NCI-H1092 treated with DMSO at 0.1 percent for 48 hours (cell line): ENCODE measurements at regions not wholly inside any gene's neighbourhood (a gene's known extent, or its start where the extent isn't known, plus 50 kb on each side); places are given as distances from the start of the nearest gene placed in this dataset.
"Not testable (repeated sequence)": the region's sequence is repeated elsewhere in the genome, so short reads cannot be mapped to it uniquely, and the experiment has no call there.

ENCODE experiments used
- DNase-seq: peaks from one replicate; lab custom pipeline; 2025; lab: John Stamatoyannopoulos, UW

- not testable (repeated sequence) for DNase-seq
Measured at GRCh38 chr5:177857642-177858200, 75.0 kb upstream of the FAM153A start.

- DNase-seq = not testable (repeated sequence)
Measured at GRCh38 chr5:177856474-177856873, 73.8 kb upstream of the FAM153A start.

GRCh38 chr5:177847914-177848313 is 65.2 kb upstream of the FAM153A start:
- not testable (repeated sequence) for DNase-seq

GRCh38 chr5:177846598-177846997 is 63.9 kb upstream of the FAM153A start:
- DNase-seq = not testable (repeated sequence)

- not testable (repeated sequence) for DNase-seq
Measured at GRCh38 chr5:177845906-177846305, 63.2 kb upstream of the FAM153A start.

- not testable (repeated sequence) for DNase-seq
Measured at GRCh38 chr5:177836191-177836590, 53.5 kb upstream of the FAM153A start.
